ENCODE measurements at regions not wholly inside any gene's neighbourhood (a gene's known extent, or its start where the extent isn't known, plus 50 kb on each side); places are given as distances from the start of the nearest gene placed in this dataset.
A peak's percentile ranks its signal among the peaks of the same experiment; 100 is the strongest.

DNA sequence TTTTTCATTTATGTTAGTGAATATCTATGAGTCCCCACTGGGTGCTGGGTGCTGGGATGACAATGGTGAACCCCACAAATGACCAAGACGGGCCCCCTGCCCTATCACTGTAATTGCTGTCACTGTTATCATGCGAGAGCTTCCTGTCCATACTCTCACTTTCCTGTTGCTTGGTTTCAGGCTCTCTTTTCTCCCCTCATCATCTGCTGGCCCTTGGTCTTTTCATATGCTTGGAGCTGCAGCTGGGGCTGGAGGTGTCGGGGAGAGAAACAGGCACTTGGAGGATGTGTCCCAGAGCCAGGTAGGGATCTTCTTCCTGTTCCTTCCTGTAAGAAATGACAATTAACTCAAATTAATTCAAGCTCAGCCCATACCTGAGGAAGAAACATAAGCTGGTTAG, 348.0 kb downstream of the PTPRU start:
- DNase-seq = no peak

GRCh38 chr1:29583727-29584126, 347.4 kb downstream of the PTPRU start:
- no peak for DNase-seq

- no peak for DNase-seq
These were observed 344.9 kb downstream of the PTPRU start for GRCh38 chr1:29581256-29581655.

- DNase-seq = no peak
These were observed 343.6 kb downstream of the PTPRU start for GRCh38 chr1:29579821-29580425.

DNA sequence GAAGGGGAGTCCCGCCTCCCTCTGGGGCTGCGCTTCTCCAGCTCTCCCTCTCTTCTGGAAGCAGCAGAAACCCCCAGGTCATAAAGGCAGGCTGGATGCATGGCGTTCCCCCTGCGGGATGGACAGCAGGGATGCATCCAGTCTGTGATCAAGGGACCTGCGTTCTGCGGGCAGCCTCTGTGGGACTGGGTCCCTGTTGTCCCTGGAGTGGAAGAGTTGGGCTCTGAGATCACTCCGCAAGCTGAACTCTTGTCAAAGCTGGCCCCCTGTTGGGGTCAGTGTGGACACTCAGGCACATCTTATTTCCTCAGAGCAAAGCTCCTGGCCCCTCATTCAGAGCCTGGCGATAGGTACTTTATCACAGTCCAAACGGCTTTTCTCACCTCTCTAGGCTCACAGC, 341.2 kb downstream of the PTPRU start:
- DNase-seq = no peak

GRCh38 chr1:29576510-29576909, 340.2 kb downstream of the PTPRU start:
- no peak for DNase-seq

GRCh38 chr1:29575826-29576225, 339.5 kb downstream of the PTPRU start:
- DNase-seq = no peak

DNA sequence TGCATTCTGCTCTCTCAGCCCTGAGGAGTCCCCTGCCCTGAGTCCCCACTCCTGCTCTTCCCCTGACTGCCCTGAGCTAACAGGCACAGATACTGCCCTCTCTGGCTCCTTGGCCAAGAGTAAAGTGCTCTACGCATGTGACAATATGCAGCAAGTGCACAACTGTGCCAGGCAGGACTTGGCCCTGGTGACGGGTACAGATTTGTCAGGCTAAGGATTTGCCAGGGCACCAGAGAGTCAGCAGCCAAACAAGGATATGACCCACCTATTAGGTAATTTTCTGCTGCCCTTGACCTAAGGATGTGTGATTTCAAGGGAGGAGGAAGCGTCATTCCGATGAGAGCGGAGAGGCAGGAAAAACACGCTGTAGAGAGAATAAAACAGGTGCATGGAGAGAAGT, 339.0 kb downstream of the PTPRU start:
- DNase-seq = no peak

GRCh38 chr1:29574871-29575270, 338.5 kb downstream of the PTPRU start:
- DNase-seq = no peak

DNA sequence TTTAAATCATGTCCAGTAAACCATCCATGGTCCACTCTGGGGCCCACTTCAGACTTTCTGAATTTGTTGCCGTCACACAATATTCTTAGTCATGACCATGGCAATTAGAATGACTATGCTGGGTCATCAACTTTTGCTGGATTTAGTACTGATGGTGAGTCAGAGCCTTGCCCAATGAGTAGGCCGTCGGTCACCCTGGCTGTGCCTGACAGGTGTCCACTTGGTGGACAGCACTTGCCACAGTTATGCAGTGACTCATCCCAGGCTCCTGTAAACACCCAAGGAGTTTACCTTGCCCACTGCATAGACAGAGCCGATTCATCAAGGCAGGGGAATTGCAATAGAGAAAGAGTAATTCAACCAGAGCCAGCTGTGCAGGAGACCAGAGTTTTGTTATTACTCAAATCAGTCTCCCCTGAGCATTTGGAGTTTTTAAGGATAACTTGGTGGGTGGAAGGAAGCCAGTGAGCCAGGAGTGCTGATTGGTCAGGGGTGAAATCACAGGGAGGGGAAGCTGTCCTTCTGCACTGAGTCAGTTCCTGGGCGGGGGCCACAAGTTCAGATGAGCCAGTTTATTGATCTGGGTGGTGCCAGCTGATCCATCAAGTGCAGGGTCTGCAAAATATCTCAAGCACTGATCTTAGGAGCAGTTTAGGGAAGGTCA, 333.8 kb downstream of the PTPRU start:
- DNase-seq = no peak

DNA sequence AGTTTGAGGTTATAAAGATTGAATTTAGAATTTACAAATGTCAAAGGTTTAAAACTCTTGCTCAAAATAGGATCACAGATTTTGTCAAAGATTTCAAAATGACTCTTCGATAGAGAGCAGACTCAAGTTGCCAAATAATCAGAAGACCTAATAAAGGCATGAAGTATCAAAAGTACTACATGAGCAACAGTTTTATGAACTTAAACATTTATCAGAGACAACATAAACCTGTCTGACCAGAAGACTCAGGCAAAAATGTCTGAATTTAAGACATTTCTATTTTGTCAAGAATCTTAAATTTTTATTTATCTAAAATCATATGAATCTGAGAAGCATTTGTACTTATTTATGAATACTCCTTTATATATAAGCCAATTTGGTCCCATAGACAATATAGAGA, 330.9 kb downstream of the PTPRU start:
- no peak for DNase-seq

GRCh38 chr1:29565490-29565889, 329.2 kb downstream of the PTPRU start:
- DNase-seq = no peak

DNA sequence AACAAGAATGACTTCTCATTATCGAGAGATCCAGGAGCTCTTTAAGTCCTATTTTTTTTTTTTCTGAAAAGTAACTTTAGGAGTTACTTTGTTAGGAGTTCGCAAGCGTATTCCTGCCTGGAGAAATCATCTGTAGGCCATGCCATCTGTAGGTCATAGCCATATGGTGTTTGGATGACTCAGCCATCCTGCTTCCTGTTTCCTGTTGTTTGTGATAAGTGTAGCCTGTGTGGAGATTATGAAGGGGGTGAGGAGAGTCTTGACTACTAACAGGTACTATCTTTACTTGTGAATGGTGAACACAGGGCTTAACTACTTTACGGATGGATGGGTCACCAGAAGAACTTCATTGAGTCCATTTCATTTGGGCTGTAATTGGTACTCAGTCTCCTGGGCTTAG, 327.2 kb downstream of the PTPRU start:
- peak; percentile 9 for DNase-seq

DNA sequence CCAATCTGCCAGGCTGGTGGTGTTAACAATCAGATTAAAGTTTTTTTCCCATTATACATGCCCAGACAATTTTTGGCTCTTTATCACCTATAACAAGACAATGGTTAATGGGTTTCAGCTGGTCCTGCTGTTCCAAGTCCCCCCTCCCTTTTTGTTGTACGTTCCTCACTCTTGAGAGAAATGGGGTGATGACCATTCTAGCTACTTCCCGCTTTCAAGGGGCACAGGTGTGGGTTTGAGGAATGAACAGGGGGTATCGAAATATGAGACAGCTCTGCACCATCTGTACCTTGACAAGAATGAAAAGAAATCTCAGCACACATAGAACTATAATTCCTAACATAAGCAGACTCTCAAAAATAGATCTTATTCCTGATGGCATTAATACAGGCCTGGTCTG, 326.8 kb downstream of the PTPRU start:
- DNase-seq = peak; percentile 15

DNA sequence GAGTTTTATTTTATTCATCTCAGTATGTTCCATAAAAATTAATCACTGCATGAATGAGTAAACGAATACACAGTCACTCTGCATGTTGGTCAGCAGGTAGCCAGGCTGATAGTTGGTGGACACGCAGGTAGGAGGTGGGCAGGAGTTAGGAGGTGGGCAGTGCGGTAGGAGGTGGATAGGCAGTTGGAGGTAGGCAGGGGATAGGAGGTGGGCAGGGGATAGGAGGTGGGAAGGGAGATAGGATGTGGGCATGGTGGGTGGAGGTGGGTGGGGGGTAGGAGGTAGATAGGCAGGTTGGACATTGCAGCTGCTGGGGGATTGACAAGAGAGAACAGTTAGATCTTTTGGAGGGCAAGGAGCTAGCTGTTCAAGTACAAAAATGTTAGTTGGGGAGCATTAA, 322.7 kb downstream of the PTPRU start:
- DNase-seq = no peak

GRCh38 chr1:29557701-29558600, 321.6 kb downstream of the PTPRU start:
- DNase-seq = no peak

- DNase-seq = no peak
These were observed 320.7 kb downstream of the PTPRU start for GRCh38 chr1:29557066-29557465.

DNA sequence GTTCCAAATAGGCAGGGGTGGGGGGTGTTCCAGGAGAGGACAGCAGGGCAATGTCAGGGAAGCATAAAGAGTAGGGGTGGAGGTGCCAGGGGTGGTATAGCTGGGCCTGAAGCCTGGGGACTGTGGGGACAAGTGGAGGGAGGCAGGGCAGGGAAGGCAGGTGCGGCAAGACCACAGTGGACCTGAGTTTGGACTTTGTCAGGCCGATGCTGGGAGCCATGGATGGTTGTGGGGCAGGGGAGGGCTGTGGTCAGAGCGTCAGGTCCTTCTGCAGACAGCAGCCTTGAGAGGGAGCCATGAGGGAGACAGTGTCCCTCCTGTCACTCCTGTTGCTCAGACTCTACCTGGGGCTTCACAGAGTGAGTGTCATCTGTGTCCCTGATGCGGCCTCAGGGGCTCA, 320.3 kb downstream of the PTPRU start:
- no peak for DNase-seq

- DNase-seq = no peak
These were observed 318.8 kb downstream of the PTPRU start for GRCh38 chr1:29555043-29555620.

DNA sequence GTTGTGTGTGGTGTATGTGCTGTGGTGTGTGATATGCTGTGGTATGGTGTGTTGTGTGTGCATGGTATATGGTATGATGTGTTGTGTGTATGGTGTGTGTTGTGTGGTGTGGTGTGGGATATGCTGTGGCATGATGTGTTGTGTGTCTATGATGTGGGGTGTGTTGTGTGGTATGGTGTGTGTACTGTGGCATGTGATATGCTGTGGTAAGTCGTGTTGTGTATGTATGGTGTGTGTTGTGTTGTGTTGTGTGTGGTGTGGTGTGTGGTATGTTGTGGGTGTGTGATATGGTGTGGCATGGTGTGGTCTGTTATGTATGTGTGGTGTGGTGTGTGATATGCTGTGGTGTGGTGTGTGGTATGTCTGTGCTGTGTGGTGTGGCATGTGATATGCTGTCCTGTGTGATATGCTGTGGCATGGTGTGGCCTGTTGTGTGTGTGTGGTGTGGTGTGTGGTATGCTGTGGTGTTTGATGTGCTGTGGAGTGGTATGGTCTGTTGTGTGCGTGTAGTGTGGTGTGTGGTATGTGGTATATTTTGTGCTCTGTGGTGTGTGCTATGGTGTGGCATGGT, 318.0 kb downstream of the PTPRU start:
- no peak for DNase-seq

DNA sequence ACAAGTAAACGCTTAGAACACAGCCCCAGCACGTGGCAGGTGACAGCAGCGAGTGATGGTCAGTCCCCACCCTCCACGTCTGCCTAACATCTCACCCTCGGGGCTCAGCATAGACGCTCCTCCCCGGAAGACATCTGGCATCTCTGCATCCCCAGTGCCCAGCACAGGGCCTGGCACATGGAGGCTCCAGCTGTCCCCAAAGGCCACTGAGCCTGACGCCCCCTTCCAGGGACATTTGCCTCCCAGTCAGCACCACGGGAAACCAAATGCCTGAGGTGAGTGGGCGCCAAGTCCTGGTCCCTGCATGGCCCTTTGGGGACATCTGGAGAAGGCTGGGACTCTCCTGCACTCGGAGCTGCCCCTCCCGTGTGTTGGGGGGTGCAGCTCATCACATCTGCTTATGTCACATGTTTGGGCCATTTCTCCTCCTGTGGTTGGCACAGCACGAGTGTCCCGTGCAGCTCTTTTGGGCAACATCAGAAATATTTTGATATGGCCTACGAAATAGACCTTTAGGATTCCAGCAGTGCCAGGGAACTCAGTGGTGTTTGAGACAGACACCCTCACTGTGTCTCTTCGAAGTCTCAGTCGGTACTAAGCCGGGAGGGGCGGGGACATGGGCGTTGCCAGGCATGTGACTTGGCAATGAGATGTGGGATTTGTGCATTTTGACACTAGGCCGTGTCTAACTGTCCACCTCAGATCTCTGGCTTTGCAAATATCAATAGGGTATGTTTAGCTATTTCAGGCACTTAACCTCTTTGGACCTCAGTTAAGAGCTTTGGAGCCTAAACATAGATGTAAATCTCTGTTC, 315.0 kb downstream of the PTPRU start:
- no peak for DNase-seq

DNA sequence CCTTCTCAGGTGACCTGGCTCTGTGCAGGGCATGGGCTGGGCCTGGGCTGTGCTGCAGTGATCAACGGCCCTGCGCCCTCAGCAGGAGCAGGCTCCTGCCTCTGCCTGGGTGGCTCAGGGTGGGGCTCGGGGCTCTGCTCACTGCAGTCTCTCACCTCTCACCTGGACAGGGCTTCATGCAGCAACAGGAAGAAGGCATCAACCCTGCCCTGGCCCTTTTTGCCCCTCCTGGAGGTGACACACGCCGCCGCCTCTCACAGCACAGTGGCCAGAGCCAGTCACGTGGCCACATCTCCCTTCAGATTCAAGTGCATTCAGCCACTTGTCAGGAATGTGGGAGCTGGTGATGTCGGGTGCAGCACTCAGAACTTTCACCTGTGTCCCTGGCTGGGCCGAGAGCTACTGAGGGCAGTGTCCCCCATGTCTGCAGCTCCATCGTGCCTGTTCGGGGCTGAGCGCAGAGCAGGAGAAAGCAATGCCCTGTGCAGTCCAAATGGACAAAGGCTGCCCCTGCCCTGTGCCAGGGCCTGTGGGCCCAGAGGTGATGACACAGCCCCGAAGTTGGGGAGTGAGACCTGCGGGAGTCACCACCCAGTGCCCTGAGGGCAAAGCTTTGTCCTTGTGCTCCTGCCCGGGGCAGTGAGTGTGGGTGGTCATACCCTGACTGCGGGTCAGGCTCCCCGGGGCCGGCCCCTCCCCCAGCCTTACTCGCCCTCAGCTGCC, 314.0 kb downstream of the PTPRU start:
- no peak for DNase-seq
